ENCODE measurements at regions not wholly inside any gene's neighbourhood (a gene's known extent, or its start where the extent isn't known, plus 50 kb on each side); places are given as distances from the start of the nearest gene placed in this dataset.

DNA sequence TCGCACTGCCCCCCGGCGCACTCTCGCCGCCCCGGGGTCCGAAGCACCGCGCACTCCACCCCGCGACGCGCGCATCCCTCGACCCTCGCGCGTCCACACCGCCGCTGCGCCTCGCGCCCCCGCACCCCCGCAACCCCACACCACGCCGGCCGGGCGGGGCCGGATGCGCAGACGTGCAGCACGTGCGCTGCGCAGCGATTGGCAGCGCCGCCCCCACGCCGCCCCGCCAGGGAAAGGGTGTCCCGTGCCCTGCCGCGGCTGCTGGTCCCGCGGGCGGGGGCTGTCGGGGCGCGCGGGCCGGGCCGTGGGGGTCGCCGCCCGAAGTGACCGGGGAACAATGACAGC is 53.7 kb upstream of the KDM7A start:
- no peak overlapping the region for H3K27ac ChIP-seq (ENCODE audit: insufficient read length, low read depth, low read length)
- no peaks in the 10 kb centered on the region; a peak in 1 of 5 replicates for H3K9me3 Mint-ChIP-seq

More for the DNA sequence above, 53.7 kb upstream of the KDM7A start:
- no peak overlapping the region for H3K56ac ChIP-seq (ENCODE audit: insufficient read length, low read depth, low read length)
- H3K23me2 ChIP-seq (ENCODE audit: insufficient read length, low read depth, low read length, poor library complexity, severe bottlenecking) = peaks cover 9% of the 10 kb centered on the region
- H3K9me3 ChIP-seq (ENCODE audit: control insufficient read depth, low read depth, low read length) = no peaks in the 10 kb centered on the region
- DNase-seq = no peak
- H2AK5ac ChIP-seq (ENCODE audit: insufficient read length, low read length) = no peak overlapping the region
- H2BK120ac ChIP-seq (ENCODE audit: low read depth, low read length, poor library complexity, severe bottlenecking) = no peak overlapping the region
- Mint-ChIP-seq H3K27ac (no peak overlapping the region), H3K4me3 (peak overlapping the region; percentile 78 to 87), H3K4me1 (peaks cover 16 to 17% of the 10 kb centered on the region in 2 experiments), H3K27me3 (ENCODE audit: low read depth) (peaks cover 26% of the 10 kb centered on the region), H3K36me3 (ENCODE audit: insufficient read depth in 1 of 3, low read depth in 3 of 3) (no peaks in the 10 kb centered on the region)
- no peak overlapping the region for H3K23ac ChIP-seq (ENCODE audit: insufficient read length, low read depth, low read length)
- no peaks in the 10 kb centered on the region; the same call in 1 of the 2 replicates for H3K27me3 ChIP-seq (ENCODE audit: insufficient read depth, low read length)
- no peak overlapping the region for H3K9ac ChIP-seq (ENCODE audit: extremely low read depth, insufficient read length, low read length)
- no peak overlapping the region for H2BK5ac ChIP-seq (ENCODE audit: insufficient read length, low read length)
- no peak overlapping the region for H3K18ac ChIP-seq (ENCODE audit: insufficient read length, low read depth, low read length)
- WGBS (ENCODE audit: extremely low coverage, insufficient read length, low lambda C conversion rate) = no CpG with 5 or more reads among the region's 57 CpGs
- no peaks in the 10 kb centered on the region for H3K79me1 ChIP-seq (ENCODE audit: insufficient read depth, low read depth, low read length, poor library complexity, severe bottlenecking)
- no peak overlapping the region for H2AFZ ChIP-seq (ENCODE audit: low read length)
- no peak overlapping the region for H2BK20ac ChIP-seq (ENCODE audit: low read depth, low read length, poor library complexity, severe bottlenecking)
- no peaks in the 10 kb centered on the region for H3K4me1 ChIP-seq (ENCODE audit: insufficient read depth, low read length)
- H3K4ac ChIP-seq (ENCODE audit: low read depth, low read length) = no peak overlapping the region
- no peak overlapping the region for H4K91ac ChIP-seq (ENCODE audit: insufficient read length, low read depth, low read length)
- H3K4me2 ChIP-seq (ENCODE audit: insufficient read depth, insufficient read length, low read length) = peak overlapping the region; percentile 58
- H2BK12ac ChIP-seq (ENCODE audit: insufficient read length, low read depth, low read length) = no peak overlapping the region
- no peak overlapping the region; the same call in 1 of the 2 replicates for H2BK15ac ChIP-seq (ENCODE audit: low read depth, low read length)
- TF ChIP-seq, protein P1, sequence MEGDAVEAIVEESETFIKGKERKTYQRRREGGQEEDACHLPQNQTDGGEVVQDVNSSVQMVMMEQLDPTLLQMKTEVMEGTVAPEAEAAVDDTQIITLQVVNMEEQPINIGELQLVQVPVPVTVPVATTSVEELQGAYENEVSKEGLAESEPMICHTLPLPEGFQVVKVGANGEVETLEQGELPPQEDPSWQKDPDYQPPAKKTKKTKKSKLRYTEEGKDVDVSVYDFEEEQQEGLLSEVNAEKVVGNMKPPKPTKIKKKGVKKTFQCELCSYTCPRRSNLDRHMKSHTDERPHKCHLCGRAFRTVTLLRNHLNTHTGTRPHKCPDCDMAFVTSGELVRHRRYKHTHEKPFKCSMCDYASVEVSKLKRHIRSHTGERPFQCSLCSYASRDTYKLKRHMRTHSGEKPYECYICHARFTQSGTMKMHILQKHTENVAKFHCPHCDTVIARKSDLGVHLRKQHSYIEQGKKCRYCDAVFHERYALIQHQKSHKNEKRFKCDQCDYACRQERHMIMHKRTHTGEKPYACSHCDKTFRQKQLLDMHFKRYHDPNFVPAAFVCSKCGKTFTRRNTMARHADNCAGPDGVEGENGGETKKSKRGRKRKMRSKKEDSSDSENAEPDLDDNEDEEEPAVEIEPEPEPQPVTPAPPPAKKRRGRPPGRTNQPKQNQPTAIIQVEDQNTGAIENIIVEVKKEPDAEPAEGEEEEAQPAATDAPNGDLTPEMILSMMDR (conservative IDR thresholded peaks at IDR 0.05) = no peak
- H4K5ac ChIP-seq (ENCODE audit: insufficient read length, low read depth, low read length) = no peak overlapping the region
- H3K14ac ChIP-seq (ENCODE audit: insufficient read depth, low read length) = no peak overlapping the region; the same call in 1 of the 2 replicates
- no peaks in the 10 kb centered on the region for H4K20me1 ChIP-seq (ENCODE audit: control insufficient read depth, insufficient read depth, insufficient read length)
- no peak overlapping the region for H3T11ph ChIP-seq (ENCODE audit: low read length)
- no peaks in the 10 kb centered on the region for H3K79me2 ChIP-seq (ENCODE audit: insufficient read depth, low read length)
- no peak overlapping the region for H4K8ac ChIP-seq (replicated peaks; ENCODE audit: insufficient read length, low read depth, low read length)

Measured in H9 (cell line).